Right lobe of liver (tissue), 6 donors: ENCODE measurements at regions not wholly inside any gene's neighbourhood (a gene's known extent, or its start where the extent isn't known, plus 50 kb on each side); places are given as distances from the start of the nearest gene placed in this dataset.

Source experiments
- ATAC-seq, 4 donors: fragments of 200-7000 bp; cut with Tn5 transposase; one replicate each; pipeline ENCODE4 v1.9.1; 2020; ENCODE audit warnings: mild to moderate bottlenecking in 4 of 4, moderate library complexity in 4 of 4
- DNase-seq, 3 donors: peaks; one replicate each; pipeline ENCODE4 v3.0.0-alpha.2; 2020
- H3K27ac ChIP-seq, 3 donors: fragments of 200-600 bp; one replicate each; pipeline ENCODE4 v1.8.0; 2022
- H3K27me3 ChIP-seq, 2 donors: fragments of 200-600 bp; one replicate each; pipeline ENCODE4 v1.8.0; 2022
- H3K36me3 ChIP-seq, 4 donors: fragments of 200-600 bp; sonication (generic) in 1 of 4; one replicate each; pipeline versions ENCODE4 v1.5.1 to v1.8.0; 2017 to 2022; ENCODE audit warnings: control low read depth in 1 of 4
- H3K4me1 ChIP-seq, 4 donors: fragments of 200-600 bp; sonication (generic) in 1 of 4; one replicate each; pipeline versions ENCODE4 v1.5.1 to v1.8.0; 2017 to 2022; ENCODE audit warnings: control low read depth in 1 of 4
- H3K4me3 ChIP-seq, 3 donors: fragments of 200-600 bp; one replicate each; pipeline ENCODE4 v1.8.0; 2022
- H3K9me3 ChIP-seq, 4 donors: fragments of 200-600 bp; sonication (generic) in 1 of 4; one replicate each; pipeline versions ENCODE4 v1.5.1 to v1.8.0; 2017 to 2022; ENCODE audit warnings: control low read depth in 1 of 4
- CTCF ChIP-seq, 4 donors: fragments of 200-600 bp in 3 of 4; fragments of 450-650 bp in 1 of 4; IDR thresholded peaks; one replicate each; pipeline versions ENCODE4 v1.5.1 to v1.8.0; 2016 to 2022; ENCODE audit warnings: antibody characterized with exemption in 4 of 4, mild to moderate bottlenecking in 2 of 4
- POLR2A ChIP-seq: fragments of 450-650 bp; IDR thresholded peaks from one replicate; pipeline ENCODE4 v1.6.1; 2017; ENCODE audit warnings: antibody characterized with exemption, mild to moderate bottlenecking
- WGBS: methylation state at CpG from one replicate; pipeline ENCODE4 v1.1.6; 2018; ENCODE audit warnings: low coverage, low lambda C conversion rate; ENCODE audit not compliant: insufficient coverage; ENCODE audit errors: missing lambda C conversion rate; 5-methylcytosine and 5-hydroxymethylcytosine counted together
- intact Hi-C, 2 donors: fragments of 100-400 bp; cut with DNase I; formaldehyde crosslinking; loops; one replicate each; pipeline versions ENCODE4 v1.11.2 to v1.14.1; 2022
- donor health status: DM: no; HTN: yes; CAD: no.
- donor health status: DM: no; HTN: no; CAD: no.
- donor health status: DM: no; HTN: no; CAD: no.
- donor health status: DM: no; HTN: yes; CAD: no.
- donor health status: DM: no; HTN: yes; CAD: no.

- H3K27me3 ChIP-seq, result no peaks in the 10 kb centered on the region
- WGBS, result 100% methylated on average over 1 of the region's 1 CpG
- no peaks in the 10 kb centered on the region for H3K9me3 ChIP-seq
- H3K4me1 ChIP-seq, result no peaks in the 10 kb centered on the region
- no peak for DNase-seq
- TF ChIP-seq POLR2A (no peak), CTCF (IDR thresholded peaks at IDR 0.05) (no peak)
- intact Hi-C loops, result no loop called here
- no peak overlapping the region for H3K4me3 ChIP-seq
- ATAC-seq, result no peak
- no peaks in the 10 kb centered on the region for H3K36me3 ChIP-seq
- H3K27ac ChIP-seq, result no peak overlapping the region
Measured at GRCh38 chr17:55978578-55978977, 174.7 kb upstream of the ANKFN1 start.

GRCh38 chr17:55983096-55983495, 170.2 kb upstream of the ANKFN1 start:
- intact Hi-C loops, result no loop called here

GRCh38 chr17:55986817-55987216, 166.5 kb upstream of the ANKFN1 start:
- 71% methylated on average over 4 of the region's 4 CpGs for WGBS
- no peak for ATAC-seq
- intact Hi-C loops, result no loop called here

More at GRCh38 chr17:55983096-55983495, 170.2 kb upstream of the ANKFN1 start:
- Histone ChIP-seq H3K4me1 (no peaks in the 10 kb centered on the region), H3K27ac (no peak overlapping the region), H3K4me3 (no peak overlapping the region), H3K9me3 (no peaks in the 10 kb centered on the region), H3K27me3 (no peaks in the 10 kb centered on the region), H3K36me3 (no peaks in the 10 kb centered on the region)
- DNase-seq, result no peak
- WGBS, result 56% methylated on average over 3 of the region's 3 CpGs
- no peak for ATAC-seq
- TF ChIP-seq CTCF (IDR thresholded peaks at IDR 0.05) (no peak), POLR2A (no peak)

GRCh38 chr17:55988861-55989260, 164.4 kb upstream of the ANKFN1 start:
- no peaks in the 10 kb centered on the region for H3K27me3 ChIP-seq
- no peaks in the 10 kb centered on the region for H3K4me1 ChIP-seq
- H3K9me3 ChIP-seq, result no peaks in the 10 kb centered on the region
- H3K36me3 ChIP-seq, result no peaks in the 10 kb centered on the region
- ATAC-seq, result no peak
- no peak overlapping the region for H3K4me3 ChIP-seq
- 39% methylated on average over 2 of the region's 3 CpGs for WGBS
- intact Hi-C loops, result no loop called here
- TF ChIP-seq POLR2A, result no peak
- no peak for TF ChIP-seq CTCF (IDR thresholded peaks at IDR 0.05)
- no peak overlapping the region for H3K27ac ChIP-seq
- DNase-seq, result no peak

More at GRCh38 chr17:55986817-55987216, 166.5 kb upstream of the ANKFN1 start:
- no peaks in the 10 kb centered on the region for H3K9me3 ChIP-seq
- no peak overlapping the region for H3K27ac ChIP-seq
- no peak overlapping the region for H3K4me3 ChIP-seq
- H3K4me1 ChIP-seq, result no peaks in the 10 kb centered on the region
- H3K36me3 ChIP-seq, result no peaks in the 10 kb centered on the region
- TF ChIP-seq POLR2A (no peak), CTCF (IDR thresholded peaks at IDR 0.05) (no peak)
- H3K27me3 ChIP-seq, result no peaks in the 10 kb centered on the region
- no peak for DNase-seq
